HG03159 (cell line): ENCODE measurements at regions not wholly inside any gene's neighbourhood (a gene's known extent, or its start where the extent isn't known, plus 50 kb on each side); places are given as distances from the start of the nearest gene placed in this dataset.
A peak's percentile ranks its signal among the peaks of the same experiment; 100 is the strongest.

Source experiments
- ATAC-seq: cut with Tn5 transposase; IDR thresholded peaks from one replicate; pipeline ENCODE4 v1.9.1; 2021; ENCODE audit warnings: mild to moderate bottlenecking, moderate library complexity; ENCODE audit not compliant: unreplicated experiment

DNA sequence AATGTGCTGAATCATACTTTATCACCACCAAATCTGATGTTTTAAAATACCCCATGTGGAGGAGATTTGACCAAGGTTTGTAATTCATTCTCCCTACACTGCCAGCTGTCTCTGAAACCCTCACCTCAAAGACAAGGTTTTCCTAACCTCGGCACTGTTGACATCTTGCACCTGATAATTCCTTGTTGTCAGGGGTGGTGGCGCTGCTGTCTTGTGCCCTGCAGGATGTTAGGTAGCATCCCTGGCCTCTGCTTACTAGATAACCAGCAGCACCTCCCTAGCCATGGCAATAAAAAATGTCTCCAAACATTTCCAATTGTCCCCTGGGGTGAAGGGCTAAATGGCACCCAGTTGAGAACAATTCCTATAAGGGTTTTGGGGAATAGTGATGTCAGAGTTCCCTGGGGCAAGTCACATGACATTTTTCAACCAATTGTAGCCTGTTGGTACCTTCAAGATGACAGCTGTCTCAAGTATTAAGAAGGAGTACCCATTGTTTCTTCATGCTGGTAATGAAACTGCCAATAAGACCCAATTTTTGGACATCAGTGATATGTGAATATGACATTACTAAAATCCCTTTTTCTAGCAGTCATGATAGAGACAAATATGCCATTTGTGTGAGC is 160.6 kb upstream of the PLCXD3 start:
- ATAC-seq, result no peak

DNA sequence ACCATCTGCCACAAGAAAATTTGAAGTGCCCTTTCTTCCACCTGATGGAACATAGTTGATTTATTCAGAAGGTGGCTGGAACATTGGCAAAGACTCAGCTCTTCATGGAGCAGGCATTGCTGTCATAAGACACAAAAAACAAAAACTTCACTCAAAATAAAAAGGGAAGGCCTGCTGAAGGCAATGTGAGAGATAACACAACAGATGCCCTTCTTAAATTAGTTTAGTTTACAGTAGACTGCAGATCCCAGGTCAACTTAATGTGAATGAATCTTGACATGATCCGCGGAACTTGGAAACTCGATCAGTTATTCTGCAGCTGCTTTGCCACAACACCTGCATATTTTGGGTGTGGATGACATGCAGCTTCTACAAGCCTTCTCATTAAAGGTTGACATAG is 159.8 kb upstream of the PLCXD3 start:
- ATAC-seq, result no peak

DNA sequence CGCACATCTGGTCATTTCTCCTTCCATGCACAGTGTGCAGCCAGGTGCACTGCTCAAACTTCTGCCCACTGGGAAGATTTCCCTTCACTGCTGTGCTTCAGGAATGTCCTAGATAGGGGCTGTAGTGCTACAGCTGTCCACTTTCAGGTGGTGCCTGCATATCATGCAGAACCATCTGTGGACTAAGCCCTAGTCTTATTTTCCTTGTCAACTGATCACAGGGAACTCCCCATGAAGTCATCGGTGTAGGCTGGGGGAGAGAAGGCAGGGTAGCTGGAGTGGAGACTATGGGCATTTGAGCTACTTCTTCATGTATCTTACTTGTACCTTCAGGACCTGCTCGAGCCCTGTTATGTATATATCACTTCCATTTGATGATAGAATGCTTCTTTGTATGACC is 150.9 kb upstream of the PLCXD3 start:
- ATAC-seq, result no peak

DNA sequence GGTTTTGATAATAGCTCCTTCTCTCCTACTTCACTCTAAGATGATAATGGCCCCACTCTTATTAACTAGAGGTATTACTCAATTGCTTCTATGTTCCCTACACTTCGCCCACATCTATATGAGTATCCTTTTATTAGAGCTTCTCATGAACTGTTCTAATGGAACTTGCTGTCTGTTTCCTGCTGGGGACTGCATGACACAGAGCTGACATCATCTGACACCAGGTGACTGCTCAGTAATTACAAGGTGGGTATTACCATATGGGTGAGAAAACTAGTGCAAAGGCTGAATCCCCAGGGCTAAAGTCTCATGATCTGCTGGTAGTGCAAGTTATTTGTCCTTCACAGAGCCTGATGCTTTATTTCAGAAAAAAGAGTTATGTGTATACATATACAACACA is 146.2 kb upstream of the PLCXD3 start:
- ATAC-seq, result no peak

DNA sequence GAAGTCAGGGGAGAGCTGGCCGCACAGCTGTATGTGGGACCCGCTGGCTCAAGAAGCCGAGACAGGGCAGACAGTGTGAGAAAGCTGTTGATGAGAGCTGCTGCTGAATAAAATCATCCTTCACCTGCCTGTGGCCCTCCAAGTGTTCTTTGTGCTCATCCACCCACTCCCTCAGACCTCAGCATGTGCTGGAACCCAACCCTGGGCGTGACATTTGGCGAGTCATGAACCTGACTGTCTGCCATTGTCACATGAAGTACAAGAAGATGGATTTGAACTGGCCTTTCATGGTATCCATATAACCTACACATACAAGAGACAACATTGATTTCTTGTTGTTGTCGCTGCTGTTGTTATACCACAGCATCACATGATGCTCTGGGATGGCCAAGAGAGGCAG is 139.7 kb upstream of the PLCXD3 start:
- ATAC-seq, result no peak

DNA sequence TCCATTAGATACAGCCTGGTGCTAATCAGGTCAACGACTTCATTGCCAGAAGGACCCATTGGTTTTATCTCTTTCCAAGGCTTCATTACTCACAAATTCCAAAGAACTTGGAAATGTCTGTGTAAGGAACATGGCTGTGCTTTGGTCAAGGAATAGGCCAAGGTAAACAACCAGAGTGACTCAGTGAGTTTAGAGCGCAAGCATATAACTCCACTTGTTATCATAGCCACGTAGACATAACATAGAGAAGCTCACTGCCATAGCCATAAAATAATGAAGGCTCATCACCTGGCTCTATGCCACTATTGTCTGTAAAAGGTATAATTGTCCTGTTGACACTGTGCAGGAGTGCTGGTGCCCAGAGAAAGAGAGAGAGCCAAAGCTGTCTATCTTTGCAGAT is 139.3 kb upstream of the PLCXD3 start:
- ATAC-seq, result no peak

DNA sequence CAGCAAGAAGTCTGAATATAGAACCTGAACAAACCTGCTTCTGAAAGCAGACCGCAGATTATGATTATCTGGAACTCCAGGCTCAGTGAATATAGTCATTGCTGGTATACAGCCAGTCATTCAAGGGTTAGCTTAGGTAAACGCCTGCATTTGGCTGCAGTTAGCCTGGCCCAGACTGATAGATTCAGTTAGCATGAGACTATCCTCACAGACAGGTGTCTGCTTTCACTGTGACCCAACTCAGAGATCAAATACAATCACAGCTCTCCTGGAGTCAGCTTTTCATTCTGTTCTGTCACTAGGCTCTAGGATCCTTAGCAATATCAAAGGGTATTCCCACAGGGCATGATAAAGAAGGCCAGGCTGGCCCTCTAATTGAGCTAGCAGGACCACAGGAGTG is 138.6 kb upstream of the PLCXD3 start:
- ATAC-seq, result no peak

DNA sequence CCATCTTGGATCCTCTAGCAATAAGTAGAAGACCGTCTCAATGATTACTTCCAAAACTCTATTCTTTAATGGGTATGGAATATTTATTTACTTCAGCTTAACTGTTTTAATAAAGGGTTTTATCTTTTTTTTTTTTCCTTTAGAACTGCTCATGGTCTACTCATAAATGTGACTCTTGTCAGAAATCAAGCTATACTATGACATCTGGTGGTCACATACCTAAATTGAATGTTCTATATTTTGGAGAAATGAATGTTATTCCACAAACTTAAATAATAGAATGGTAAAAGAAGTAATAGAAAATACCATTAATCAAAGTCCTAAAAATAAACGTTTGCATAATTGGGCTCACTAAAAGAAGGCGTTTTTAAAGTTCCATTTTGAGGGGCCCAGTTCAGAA is 131.2 kb upstream of the PLCXD3 start:
- ATAC-seq, result no peak

DNA sequence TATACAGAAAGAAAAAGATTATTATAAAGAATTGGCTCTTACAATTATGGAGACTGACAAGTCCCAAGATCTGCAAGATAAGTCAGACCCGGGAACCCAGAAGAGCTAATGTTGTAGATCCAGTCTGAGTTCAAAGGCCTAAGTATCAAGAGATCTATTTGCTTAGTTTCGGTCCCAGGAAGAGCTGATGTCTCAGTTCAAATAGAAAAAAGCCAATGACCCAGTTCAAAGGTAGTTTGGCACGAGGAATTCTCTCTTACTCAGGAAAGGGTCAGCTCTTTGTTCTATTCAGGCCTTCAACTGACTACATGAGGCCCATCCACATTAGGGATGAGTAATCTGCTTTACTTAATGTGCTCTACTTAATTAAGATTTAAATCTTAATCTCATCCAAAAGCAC is 128.3 kb upstream of the PLCXD3 start:
- no peak for ATAC-seq

DNA sequence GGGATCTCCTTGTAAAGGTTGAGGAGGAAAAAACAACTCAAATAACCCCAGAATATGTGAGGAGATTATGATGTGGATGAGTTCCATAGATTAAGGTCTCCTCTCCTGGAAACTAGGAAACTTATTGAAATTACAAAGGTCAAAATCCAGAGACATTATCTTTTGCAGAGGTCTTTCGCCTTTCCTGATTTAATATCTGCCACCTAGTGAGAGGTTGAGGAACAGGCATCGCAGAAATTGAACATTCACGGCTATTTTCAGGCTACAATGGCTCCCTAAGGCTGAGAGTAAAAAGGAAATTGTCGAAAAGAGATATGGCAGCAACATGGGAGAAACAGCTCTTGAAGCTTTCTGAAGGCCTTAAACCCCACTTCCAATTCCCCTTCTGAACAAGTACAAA is 127.5 kb upstream of the PLCXD3 start:
- ATAC-seq, result no peak

DNA sequence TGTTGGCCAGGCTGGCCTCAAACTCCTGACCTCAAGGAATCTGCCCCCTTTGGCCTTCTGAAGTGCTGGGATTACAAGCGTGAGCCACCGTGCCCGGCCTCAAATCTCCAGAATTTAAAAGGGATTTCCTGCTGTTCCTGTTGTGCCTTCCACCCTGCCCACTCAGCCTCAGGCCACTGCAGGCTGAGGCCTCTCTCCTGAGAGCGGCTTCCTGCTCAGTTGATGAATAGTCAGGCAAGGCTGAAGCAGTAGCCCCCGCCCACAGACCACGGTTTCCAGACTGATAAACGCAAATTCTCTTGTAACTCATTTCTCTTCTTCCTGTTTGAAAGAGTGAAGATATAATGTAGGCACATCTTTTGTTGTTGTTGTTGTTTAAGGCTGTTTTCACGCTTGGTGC is 127.0 kb upstream of the PLCXD3 start:
- ATAC-seq, result no peak

DNA sequence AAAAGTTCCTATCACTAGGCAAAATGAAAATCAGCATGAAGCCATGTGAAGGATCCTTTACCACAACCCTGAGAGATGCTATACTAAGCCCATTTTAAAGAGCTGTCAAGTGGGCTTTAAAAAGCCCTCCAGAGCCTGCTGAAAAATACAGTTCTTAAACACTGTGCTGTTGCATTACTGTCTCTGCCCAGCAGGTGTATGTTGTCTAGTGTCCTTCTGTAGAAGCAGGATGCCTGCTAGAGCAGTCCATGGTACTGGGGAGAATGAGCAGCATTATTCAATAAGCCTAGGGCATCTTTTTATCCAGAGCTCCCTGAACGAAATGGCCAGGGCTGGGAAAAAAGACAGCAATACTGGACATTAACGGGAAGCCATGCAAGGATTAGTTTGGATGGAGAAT is 126.2 kb upstream of the PLCXD3 start:
- peak; percentile 90 for ATAC-seq

DNA sequence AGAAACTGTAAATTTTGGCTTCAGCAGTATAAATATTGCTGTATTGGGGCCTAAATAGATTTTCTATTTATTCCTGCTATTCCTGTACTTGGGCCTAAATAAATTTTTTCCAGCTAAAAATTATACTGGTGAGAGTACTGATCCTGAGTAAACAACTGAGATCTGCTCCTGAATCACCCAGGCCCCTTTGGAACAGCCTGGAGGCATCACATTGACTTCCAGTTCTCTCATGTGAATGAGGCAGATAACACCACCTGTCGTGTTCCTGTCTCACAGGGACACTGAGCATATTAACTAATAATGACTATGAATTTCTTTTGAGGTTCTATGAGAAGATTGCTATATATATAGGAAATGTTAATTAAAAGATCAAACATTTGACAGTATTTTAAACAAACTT is 119.5 kb upstream of the PLCXD3 start:
- ATAC-seq, result no peak

DNA sequence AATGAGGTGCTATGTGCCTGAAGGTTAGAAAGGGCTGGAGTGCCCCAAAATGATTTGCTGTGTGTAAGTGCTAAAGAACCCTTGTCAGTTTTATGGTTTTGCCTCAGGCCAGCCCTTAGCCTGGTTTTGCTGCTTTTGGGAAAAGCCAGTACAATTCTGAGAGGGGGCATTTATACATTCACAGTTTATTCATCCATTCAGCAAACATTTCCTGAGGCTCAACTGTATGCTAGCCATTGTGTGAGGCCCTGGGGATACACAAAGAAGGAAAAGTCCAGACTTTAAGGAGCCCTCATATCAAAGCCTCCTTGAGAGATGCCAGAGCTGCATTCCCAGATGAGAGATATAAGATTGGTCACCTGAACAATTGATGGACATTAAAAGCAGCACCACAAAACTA is 115.2 kb upstream of the PLCXD3 start:
- no peak for ATAC-seq

DNA sequence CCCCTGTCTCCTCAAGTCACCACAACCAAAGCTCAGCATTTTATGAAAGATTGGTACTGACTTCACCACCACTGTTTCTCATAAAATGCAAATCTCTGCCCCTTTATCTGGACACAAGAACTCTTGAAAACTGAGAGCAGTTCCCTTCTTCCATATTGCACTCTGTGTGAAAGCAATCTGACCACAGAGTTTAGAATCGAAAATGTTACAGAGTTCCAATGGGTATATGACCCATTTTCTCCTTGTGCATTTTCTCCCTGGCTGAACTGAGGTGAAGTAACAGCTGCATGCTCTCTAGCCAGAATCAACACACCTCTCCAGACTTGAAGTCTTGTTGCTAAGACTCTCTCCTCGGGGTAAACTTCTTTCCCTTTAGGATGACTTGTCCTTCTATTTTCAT is 111.0 kb upstream of the PLCXD3 start:
- no peak for ATAC-seq

DNA sequence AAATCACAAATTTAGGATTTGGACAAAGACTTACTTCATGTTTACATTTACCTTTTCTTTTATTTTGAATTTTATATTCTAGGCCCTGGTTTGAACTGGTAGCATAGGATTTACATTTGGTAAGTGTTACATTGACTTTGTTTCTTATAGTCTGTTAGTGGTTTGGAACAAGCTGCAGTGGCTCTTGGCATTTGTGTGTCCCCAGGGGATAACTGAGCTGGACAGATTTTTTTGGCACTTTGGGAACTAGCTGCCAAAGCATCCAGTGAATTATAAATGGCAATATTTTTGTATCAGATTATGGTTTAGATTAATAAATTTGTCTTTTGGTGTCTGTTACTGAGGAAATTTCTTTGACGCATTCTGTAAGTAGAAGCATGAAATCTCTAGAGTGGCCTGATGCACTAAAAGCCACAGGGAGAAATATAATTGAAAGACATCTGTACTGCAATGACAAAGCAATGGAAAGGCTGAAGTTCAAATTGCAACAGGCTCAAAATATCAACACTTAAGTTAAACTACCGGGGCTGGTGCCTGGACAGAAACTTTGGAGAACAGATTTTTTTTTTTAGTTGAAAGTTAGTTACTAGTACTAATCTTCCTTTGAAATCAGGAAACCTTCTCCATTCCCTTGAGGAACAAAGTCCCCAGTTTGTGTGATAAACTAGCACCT is 107.6 kb upstream of the PLCXD3 start:
- no peak for ATAC-seq

DNA sequence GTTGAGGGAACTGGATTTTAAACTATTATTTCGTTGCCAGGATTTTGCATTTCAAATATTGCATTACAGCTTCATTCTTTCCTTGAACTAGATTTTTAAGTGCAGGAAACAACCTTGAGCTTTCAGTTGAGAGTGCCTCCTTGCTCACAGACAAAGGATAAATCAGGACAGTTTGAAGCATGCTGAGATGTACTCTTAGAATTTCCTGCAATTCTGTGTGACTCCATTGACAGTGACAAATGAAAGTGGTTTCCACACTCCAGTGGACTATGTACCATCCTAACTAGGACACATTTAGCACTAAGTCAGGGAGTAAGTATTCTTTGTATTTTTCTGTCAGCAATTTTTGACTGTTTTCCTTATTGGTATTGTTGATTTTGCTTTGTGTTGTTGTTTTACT is 100.0 kb upstream of the PLCXD3 start:
- no peak for ATAC-seq

DNA sequence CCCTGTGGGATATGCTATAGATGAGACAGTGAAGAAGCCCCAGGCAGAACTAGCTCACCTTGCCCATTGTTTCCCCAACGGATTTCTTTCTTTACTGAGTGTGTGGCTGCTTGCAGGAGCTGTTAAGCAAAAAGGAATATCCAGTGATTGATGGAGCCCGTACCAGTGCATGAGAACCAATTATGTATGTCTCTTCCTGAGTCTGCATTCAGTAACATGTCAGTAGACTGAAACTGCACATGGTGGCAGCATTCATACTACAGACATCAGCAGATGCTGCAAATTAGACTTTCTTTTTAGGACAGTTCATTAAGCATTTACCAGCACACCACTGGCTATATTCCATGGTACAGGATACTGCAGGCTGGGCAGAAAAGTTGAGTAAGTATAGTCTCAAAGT is 90.3 kb upstream of the PLCXD3 start:
- no peak for ATAC-seq

DNA sequence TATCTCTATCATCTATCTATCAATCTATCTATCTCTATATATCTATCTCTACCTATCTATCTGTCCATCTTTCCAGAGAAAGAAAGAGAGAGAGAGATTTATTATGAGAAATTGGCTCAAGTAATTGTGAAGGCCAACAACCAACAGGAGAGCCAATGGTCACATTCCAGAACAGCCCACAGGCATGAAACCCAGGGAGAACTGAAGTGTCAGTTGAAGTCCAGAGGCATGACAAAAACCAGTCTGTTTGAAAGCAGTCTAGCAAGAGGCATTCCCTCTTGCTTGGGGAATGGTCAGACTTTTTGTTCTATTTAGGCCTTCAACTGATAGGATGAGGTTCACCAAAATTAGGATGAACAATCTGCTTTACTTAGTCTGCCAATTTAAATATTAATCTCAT is 87.6 kb upstream of the PLCXD3 start:
- no peak for ATAC-seq

DNA sequence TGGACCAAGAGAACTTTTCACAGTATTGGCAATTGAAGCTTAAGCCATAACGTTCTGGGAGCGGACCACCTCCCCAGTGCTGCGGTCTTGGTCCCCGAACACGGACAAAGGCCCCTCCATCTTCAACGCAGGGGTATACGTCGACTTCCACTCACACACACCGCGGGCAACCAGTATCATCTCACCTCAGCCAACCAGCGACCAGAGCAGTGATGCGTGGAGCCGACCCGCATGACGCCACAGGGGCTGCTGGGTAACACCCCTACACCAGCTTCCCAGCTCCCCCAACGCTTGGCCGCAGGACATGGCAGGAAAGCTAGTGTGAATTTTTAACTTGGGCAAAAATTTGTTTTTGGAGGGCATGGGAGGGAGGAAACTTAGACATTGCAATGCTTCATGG is 77.3 kb upstream of the PLCXD3 start:
- no peak for ATAC-seq

DNA sequence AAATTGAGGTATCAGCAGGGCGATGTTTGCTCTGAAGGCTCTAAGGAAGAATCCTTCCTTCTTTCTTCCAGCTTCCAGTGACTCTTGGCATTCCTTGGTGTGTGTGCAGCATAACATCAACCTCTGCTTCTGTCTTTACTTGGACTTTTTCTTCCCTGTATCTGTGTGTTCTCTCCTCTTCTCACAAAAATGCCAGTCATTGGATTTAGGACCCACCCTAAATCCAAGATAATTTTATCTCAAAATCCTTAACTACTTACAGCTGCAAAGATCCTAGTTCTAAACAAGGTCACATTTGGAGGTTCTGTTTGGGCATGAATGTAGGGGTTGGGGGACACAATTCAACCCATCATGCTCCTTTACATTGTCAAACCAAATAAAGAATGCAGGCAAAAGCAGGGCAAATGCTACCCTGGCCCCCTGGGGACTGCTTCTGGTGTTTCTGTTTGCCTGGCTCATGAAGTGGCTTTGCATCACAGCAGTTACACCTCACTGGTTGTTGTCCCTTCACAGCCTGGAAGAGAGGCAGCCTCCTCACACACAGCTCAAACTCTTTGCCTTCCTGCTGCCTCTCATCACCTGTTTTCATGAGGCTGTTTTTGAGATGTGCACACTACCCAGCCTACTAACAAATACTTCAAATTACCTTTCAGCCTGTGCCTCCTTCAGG is 64.8 kb upstream of the PLCXD3 start:
- no peak for ATAC-seq

DNA sequence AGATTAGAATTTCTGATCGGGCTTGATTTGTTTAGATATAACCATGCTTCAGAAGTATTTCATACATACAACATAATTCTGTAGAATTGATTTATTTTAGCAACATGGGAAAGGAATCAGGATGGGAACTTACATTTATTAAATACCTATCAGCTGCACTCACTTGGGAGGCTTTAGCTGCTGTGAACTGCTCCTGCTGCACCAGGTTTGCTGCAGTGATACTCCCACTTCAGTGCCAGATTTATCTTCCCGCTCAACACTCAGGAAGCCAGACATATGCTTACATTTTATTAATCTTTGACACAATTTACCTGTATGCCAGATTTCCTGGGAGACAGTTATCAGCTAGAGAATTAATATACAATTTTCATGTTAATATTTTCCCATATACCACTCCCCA is 64.0 kb upstream of the PLCXD3 start:
- ATAC-seq, result no peak
